IMR-90 (cell line): ENCODE measurements at regions not wholly inside any gene's neighbourhood (a gene's known extent, or its start where the extent isn't known, plus 50 kb on each side); places are given as distances from the start of the nearest gene placed in this dataset.

Experiments used
- ATAC-seq: fragments of 200-7000 bp; cut with Tn5 transposase; 2 replicates; pipeline ENCODE4 v1.9.1; 2020; ENCODE audit warnings: low read depth, mild to moderate bottlenecking, moderate library complexity
- BruUV-seq: library from RNA; stranded (reverse); fragments of 400-500 nt; replicated peaks from 2 replicates; lab custom pipeline; 2021; lab: Mats Ljungman, UMichigan
- CTCF ChIA-PET: fragments of 300-600 bp; formaldehyde crosslinking; extraction: SDS; loops from one replicate; lab custom pipeline; 2021; ENCODE audit warnings: antibody characterized with exemption; lab: Yijun Ruan, JAX
- POLR2A ChIA-PET: fragments of 300-600 bp; sonication (Branson Sonifier 250); formaldehyde crosslinking; loops from one replicate; lab custom pipeline; 2022; ENCODE audit warnings: antibody characterized with exemption; ENCODE audit not compliant: unreplicated experiment; lab: Charles Lee
- DNase-seq: peaks from one replicate; pipeline ENCODE4 v3.0.0; 2013
- H2AFZ ChIP-seq: replicated peaks from 2 replicates; pipeline ENCODE3; 2013; ENCODE audit warnings: low read length, mild to moderate bottlenecking; ENCODE audit not compliant: poor library complexity
- H2AK5ac ChIP-seq: 2 replicates; pipeline ENCODE4 v1.6.1; 2013; ENCODE audit warnings: low read depth, low read length, inconsistent platforms
- H2AK9ac ChIP-seq: replicated peaks from 2 replicates; pipeline ENCODE3; 2013; ENCODE audit warnings: mild to moderate bottlenecking, low read depth, low read length, moderate library complexity; ENCODE audit not compliant: poor library complexity
- H2BK120ac ChIP-seq: 2 replicates; pipeline ENCODE4 v1.6.1; 2013; ENCODE audit warnings: low read depth, low read length, inconsistent platforms
- H2BK15ac ChIP-seq: 3 replicates; pipeline ENCODE4 v1.6.1; 2013; ENCODE audit warnings: low read depth, low read length, inconsistent platforms
- H2BK20ac ChIP-seq: 2 replicates; pipeline ENCODE4 v1.6.1; 2013; ENCODE audit warnings: low read depth, mild to moderate bottlenecking, inconsistent platforms, low read length, moderate library complexity
- H2BK5ac ChIP-seq: 2 replicates; pipeline ENCODE4 v1.6.1; 2013; ENCODE audit warnings: mild to moderate bottlenecking, low read depth, low read length, inconsistent platforms; ENCODE audit not compliant: poor library complexity, severe bottlenecking
- H3K14ac ChIP-seq: replicated peaks from 2 replicates; pipeline ENCODE4 v1.6.1; 2013; ENCODE audit warnings: low read depth, low read length, inconsistent platforms
- H3K18ac ChIP-seq: 2 replicates; pipeline ENCODE4 v1.6.1; 2013; ENCODE audit warnings: low read depth, low read length, control low read depth
- H3K23ac ChIP-seq: 2 replicates; pipeline ENCODE4 v1.6.1; 2013; ENCODE audit warnings: low read depth, low read length, inconsistent platforms
- H3K27ac ChIP-seq: 2 replicates; pipeline ENCODE4 v1.5.1; 2013; ENCODE audit warnings: mild to moderate bottlenecking, control low read depth, low read length; ENCODE audit not compliant: insufficient read depth
- H3K27me3 ChIP-seq: 2 replicates; pipeline ENCODE4 v1.6.1; 2013; ENCODE audit warnings: low read length; ENCODE audit not compliant: control insufficient read depth, insufficient read depth
- H3K36me3 ChIP-seq: 2 replicates; pipeline ENCODE4 v1.6.1; 2013; ENCODE audit warnings: low read length, mixed read lengths; ENCODE audit not compliant: control insufficient read depth, insufficient read depth
- H3K4ac ChIP-seq: 2 replicates; pipeline ENCODE4 v1.6.1; 2013; ENCODE audit warnings: low read depth, low read length, inconsistent platforms
- H3K4me1 ChIP-seq: 2 replicates; pipeline ENCODE4 v1.6.1; 2013; ENCODE audit warnings: low read length, mixed read lengths; ENCODE audit not compliant: control insufficient read depth, insufficient read depth
- H3K4me2 ChIP-seq: 2 replicates; pipeline ENCODE4 v1.6.1; 2013; ENCODE audit warnings: low read depth, mild to moderate bottlenecking, control low read depth, low read length, moderate library complexity
- H3K4me3 ChIP-seq: 2 replicates; pipeline ENCODE4 v1.5.1; 2013; ENCODE audit warnings: low read depth, mild to moderate bottlenecking, control low read depth, low read length, moderate library complexity; ENCODE audit not compliant: insufficient read depth
- H3K56ac ChIP-seq: 2 replicates; pipeline ENCODE4 v1.6.1; 2013; ENCODE audit warnings: low read length, inconsistent platforms; ENCODE audit not compliant: insufficient read depth; ENCODE audit errors: extremely low read depth
- H3K79me1 ChIP-seq, 2 experiments: 2 replicates each; pipeline ENCODE4 v1.6.1; 2013; ENCODE audit warnings: low read length in 2 of 2, inconsistent platforms in 1 of 2, low read depth in 1 of 2
- H3K9ac ChIP-seq: 2 replicates; pipeline ENCODE4 v1.6.1; 2013; ENCODE audit warnings: low read depth, low read length, control low read depth
- H3K9me1 ChIP-seq: 2 replicates; pipeline ENCODE4 v1.6.1; 2013; ENCODE audit warnings: low read length, inconsistent platforms; ENCODE audit not compliant: insufficient read depth
- H3K9me3 ChIP-seq: 2 replicates; pipeline ENCODE4 v1.6.1; 2013; ENCODE audit warnings: low read length; ENCODE audit not compliant: control insufficient read depth, insufficient read depth
- H4K20me1 ChIP-seq: 2 replicates; pipeline ENCODE4 v1.6.1; 2013; ENCODE audit warnings: low read length, inconsistent platforms; ENCODE audit not compliant: insufficient read depth
- H4K5ac ChIP-seq: 2 replicates; pipeline ENCODE4 v1.6.1; 2013; ENCODE audit warnings: mild to moderate bottlenecking, low read depth, low read length, control low read depth
- H4K8ac ChIP-seq, 2 experiments: 2 replicates each; pipeline ENCODE4 v1.6.1; 2013; ENCODE audit warnings: low read depth in 2 of 2, low read length in 2 of 2, control low read depth in 1 of 2, inconsistent platforms in 1 of 2
- H4K91ac ChIP-seq: 2 replicates; pipeline ENCODE4 v1.6.1; 2013; ENCODE audit warnings: low read depth, low read length, inconsistent platforms; ENCODE audit not compliant: insufficient read depth
- BHLHE40 ChIP-seq: fragments of 150-350 bp; IDR thresholded peaks from 2 replicates; pipeline ENCODE4 v1.6.1; 2016; ENCODE audit warnings: mild to moderate bottlenecking, low read depth, low read length
- CEBPB ChIP-seq: IDR thresholded peaks from 2 replicates; pipeline ENCODE4 v1.6.1; 2012; ENCODE audit warnings: low read depth, low read length, improper control_type of control experiment
- CHD1 ChIP-seq: IDR thresholded peaks from 2 replicates; pipeline ENCODE4 v1.6.1; 2012; ENCODE audit warnings: low read depth, low read length, improper control_type of control experiment
- CTCF ChIP-seq: conservative IDR thresholded peaks from 2 replicates; pipeline ENCODE4 v1.5.1; 2012; ENCODE audit warnings: mild to moderate bottlenecking, low read depth, low read length, improper control_type of control experiment
- FOS ChIP-seq: fragments of 150-350 bp; IDR thresholded peaks from 2 replicates; pipeline ENCODE4 v1.6.1; 2016; ENCODE audit warnings: low read depth, low read length
- MAFK ChIP-seq: IDR thresholded peaks from 2 replicates; pipeline ENCODE4 v1.6.1; 2012; ENCODE audit warnings: low read depth, low read length, improper control_type of control experiment
- MAZ ChIP-seq: IDR thresholded peaks from 2 replicates; pipeline ENCODE4 v1.6.1; 2012; ENCODE audit warnings: low read depth, mild to moderate bottlenecking, low read length, improper control_type of control experiment, moderate library complexity, borderline replicate concordance
- MXI1 ChIP-seq: IDR thresholded peaks from 2 replicates; pipeline ENCODE4 v1.6.1; 2012; ENCODE audit warnings: low read depth, mild to moderate bottlenecking, low read length, moderate library complexity, borderline replicate concordance
- NFE2L2 ChIP-seq: fragments of 150-350 bp; IDR thresholded peaks from 2 replicates; pipeline ENCODE4 v1.6.1; 2016; ENCODE audit warnings: low read depth, mild to moderate bottlenecking, low read length
- POLR2A ChIP-seq: IDR thresholded peaks from 2 replicates; pipeline ENCODE4 v1.6.1; 2012; ENCODE audit warnings: mild to moderate bottlenecking, low read depth, low read length
- RAD21 ChIP-seq: IDR thresholded peaks from 2 replicates; pipeline ENCODE4 v1.6.1; 2012; ENCODE audit warnings: low read length, improper control_type of control experiment
- RCOR1 ChIP-seq: IDR thresholded peaks from 2 replicates; pipeline ENCODE4 v1.6.1; 2012; ENCODE audit warnings: mild to moderate bottlenecking, low read length, improper control_type of control experiment; ENCODE audit not compliant: insufficient replicate concordance
- RFX5 ChIP-seq: IDR thresholded peaks from 2 replicates; pipeline ENCODE4 v1.8.0; 2012; ENCODE audit warnings: low read depth, mild to moderate bottlenecking, low read length, moderate library complexity
- SMC3 ChIP-seq: fragments of 150-350 bp; IDR thresholded peaks from 2 replicates; pipeline ENCODE4 v1.6.1; 2016; ENCODE audit warnings: low read depth, mild to moderate bottlenecking, antibody characterized with exemption, low read length, moderate library complexity
- WGBS, 2 experiments: methylation state at CpG; one replicate each; pipeline versions ENCODE4 v1.1.5 to v1.1.7; 2013; ENCODE audit warnings: missing lambda C conversion rate in 2 of 2; ENCODE audit not compliant: insufficient read length in 1 of 2; ENCODE audit errors: extremely low coverage in 2 of 2; 5-methylcytosine and 5-hydroxymethylcytosine counted together
- dilution Hi-C: fragments of 300-500 bp; cut with HindIII; formaldehyde crosslinking; loops from one replicate; pipeline ENCODE4 v1.14.3; 2018; ENCODE audit warnings: low sequenced_read_pairs; ENCODE audit not compliant: unreplicated experiment
- in situ Hi-C: fragments of 300-500 bp; cut with MboI; formaldehyde crosslinking; loops from 3 replicates; pipeline ENCODE4 v1.14.3; 2019; ENCODE audit warnings: low sequenced_read_pairs, inconsistent platforms, mixed read lengths
- intact Hi-C: fragments of 100-400 bp; cut with micrococcal nuclease; formaldehyde crosslinking; loops from 2 replicates; pipeline ENCODE4 v1.10.0; 2022
- TF ChIP-seq, protein P1 (sequence below): fragments of 150-350 bp; IDR thresholded peaks from 2 replicates; pipeline ENCODE4 v1.6.1; 2016; ENCODE audit warnings: low read depth, mild to moderate bottlenecking, low read length, moderate library complexity, borderline replicate concordance

- no peak overlapping the region for H4K91ac ChIP-seq
- H2AFZ ChIP-seq = no peak overlapping the region
- CTCF ChIA-PET = no interaction called here
- no peak overlapping the region for H4K5ac ChIP-seq
- H3K4ac ChIP-seq = no peak overlapping the region
- no peak overlapping the region for H3K27ac ChIP-seq
- no peaks in the 10 kb centered on the region for H4K20me1 ChIP-seq
- no peaks in the 10 kb centered on the region for H3K36me3 ChIP-seq
- H2AK9ac ChIP-seq = no peak overlapping the region
- H2BK120ac ChIP-seq = no peak overlapping the region
- H3K4me3 ChIP-seq = no peak overlapping the region
- H3K4me2 ChIP-seq = no peak overlapping the region
- no peaks in the 10 kb centered on the region for H3K79me1 ChIP-seq
- H3K9me3 ChIP-seq = peaks cover 12% of the 10 kb centered on the region
- H3K14ac ChIP-seq = no peak overlapping the region
- H3K27me3 ChIP-seq = no peaks in the 10 kb centered on the region
- H2BK5ac ChIP-seq = no peak overlapping the region
- no peaks in the 10 kb centered on the region for H3K4me1 ChIP-seq
- no peaks in the 10 kb centered on the region for H3K9me1 ChIP-seq
- H2AK5ac ChIP-seq = no peak overlapping the region
- POLR2A ChIA-PET = no interaction called here
- H3K9ac ChIP-seq = no peak overlapping the region
- TF ChIP-seq, protein P1, sequence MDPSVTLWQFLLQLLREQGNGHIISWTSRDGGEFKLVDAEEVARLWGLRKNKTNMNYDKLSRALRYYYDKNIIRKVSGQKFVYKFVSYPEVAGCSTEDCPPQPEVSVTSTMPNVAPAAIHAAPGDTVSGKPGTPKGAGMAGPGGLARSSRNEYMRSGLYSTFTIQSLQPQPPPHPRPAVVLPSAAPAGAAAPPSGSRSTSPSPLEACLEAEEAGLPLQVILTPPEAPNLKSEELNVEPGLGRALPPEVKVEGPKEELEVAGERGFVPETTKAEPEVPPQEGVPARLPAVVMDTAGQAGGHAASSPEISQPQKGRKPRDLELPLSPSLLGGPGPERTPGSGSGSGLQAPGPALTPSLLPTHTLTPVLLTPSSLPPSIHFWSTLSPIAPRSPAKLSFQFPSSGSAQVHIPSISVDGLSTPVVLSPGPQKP = no peak
- no peak for TF ChIP-seq FOS
- TF ChIP-seq POLR2A = no peak
- TF ChIP-seq RAD21 = no peak
- no peak for TF ChIP-seq RCOR1
- TF ChIP-seq MAFK = no peak
- no peak for TF ChIP-seq CHD1
- no peak for TF ChIP-seq NFE2L2
- no peak for TF ChIP-seq MAZ
- no peak for TF ChIP-seq RFX5
- no peak for TF ChIP-seq MXI1
- no peak for TF ChIP-seq CTCF
- TF ChIP-seq BHLHE40 = no peak
- TF ChIP-seq SMC3 = no peak
- no peak for TF ChIP-seq CEBPB
- H3K18ac ChIP-seq = no peak overlapping the region
- H3K56ac ChIP-seq = no peak overlapping the region
- no peak for ATAC-seq
- no peak overlapping the region for H2BK15ac ChIP-seq
- intact Hi-C loops (no loop called here), in situ Hi-C loops (no loop called here), dilution Hi-C loops (no loop called here)
- H2BK20ac ChIP-seq = no peak overlapping the region
- no peak overlapping the region for H4K8ac ChIP-seq
- H3K23ac ChIP-seq = no peak overlapping the region
- DNase-seq = no peak
- BruUV-seq = no TSS peak
- no CpG with 5 or more reads among the region's 6 CpGs for WGBS, 2 experiments
Observed at GRCh38 chr5:101860563-101860962, 435.5 kb downstream of the SLCO4C1 start.
